ENCODE measurements at regions not wholly inside any gene's neighbourhood (a gene's known extent, or its start where the extent isn't known, plus 50 kb on each side); places are given as distances from the start of the nearest gene placed in this dataset.

DNA sequence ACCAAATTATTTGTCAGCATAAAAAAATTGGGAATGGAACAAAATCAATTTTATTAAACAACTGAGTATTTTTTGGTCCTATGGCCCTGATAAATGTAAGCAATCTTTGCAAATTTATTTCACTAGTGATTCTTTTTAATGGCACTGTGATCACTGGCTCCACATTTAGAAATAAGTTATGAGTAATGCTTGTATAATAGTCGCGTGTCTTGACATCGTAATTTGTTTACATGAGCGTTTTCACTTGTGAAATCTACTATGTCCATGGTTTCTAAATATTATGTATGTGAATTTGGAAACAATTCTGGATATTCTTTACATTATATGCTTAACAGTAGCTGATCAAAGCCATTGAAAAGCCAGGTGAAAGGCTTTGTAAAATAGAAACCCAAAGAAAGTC, 817.5 kb downstream of the EFNA5 start:
- no peak for TF ChIP-seq POLR2A (IDR thresholded peaks at IDR 0.05)
- TF ChIP-seq, protein P1, sequence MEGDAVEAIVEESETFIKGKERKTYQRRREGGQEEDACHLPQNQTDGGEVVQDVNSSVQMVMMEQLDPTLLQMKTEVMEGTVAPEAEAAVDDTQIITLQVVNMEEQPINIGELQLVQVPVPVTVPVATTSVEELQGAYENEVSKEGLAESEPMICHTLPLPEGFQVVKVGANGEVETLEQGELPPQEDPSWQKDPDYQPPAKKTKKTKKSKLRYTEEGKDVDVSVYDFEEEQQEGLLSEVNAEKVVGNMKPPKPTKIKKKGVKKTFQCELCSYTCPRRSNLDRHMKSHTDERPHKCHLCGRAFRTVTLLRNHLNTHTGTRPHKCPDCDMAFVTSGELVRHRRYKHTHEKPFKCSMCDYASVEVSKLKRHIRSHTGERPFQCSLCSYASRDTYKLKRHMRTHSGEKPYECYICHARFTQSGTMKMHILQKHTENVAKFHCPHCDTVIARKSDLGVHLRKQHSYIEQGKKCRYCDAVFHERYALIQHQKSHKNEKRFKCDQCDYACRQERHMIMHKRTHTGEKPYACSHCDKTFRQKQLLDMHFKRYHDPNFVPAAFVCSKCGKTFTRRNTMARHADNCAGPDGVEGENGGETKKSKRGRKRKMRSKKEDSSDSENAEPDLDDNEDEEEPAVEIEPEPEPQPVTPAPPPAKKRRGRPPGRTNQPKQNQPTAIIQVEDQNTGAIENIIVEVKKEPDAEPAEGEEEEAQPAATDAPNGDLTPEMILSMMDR (IDR thresholded peaks at IDR 0.05 in 4 of 5, conservative IDR thresholded peaks at IDR 0.05 in 1 of 5), result no peak
